Activated naive CD8-positive, alpha-beta T cell treated with anti-CD3 and anti-CD28 coated beads for 36 hours (primary cell): ENCODE measurements at regions not wholly inside any gene's neighbourhood (a gene's known extent, or its start where the extent isn't known, plus 50 kb on each side); places are given as distances from the start of the nearest gene placed in this dataset.

Source experiments
- DNase-seq: peaks from one replicate; pipeline ENCODE4 v3.0.0; 2021
- H3K27ac Mint-ChIP-seq: one replicate; pipeline ENCODE4 v1.8.0; 2022; ENCODE audit warnings: mild to moderate bottlenecking, moderate library complexity, mixed read lengths
- H3K27me3 Mint-ChIP-seq: one replicate; pipeline ENCODE4 v1.8.0; 2022; ENCODE audit warnings: mild to moderate bottlenecking, mixed read lengths
- H3K36me3 Mint-ChIP-seq: one replicate; pipeline ENCODE4 v1.8.0; 2021; ENCODE audit warnings: mild to moderate bottlenecking, mixed read lengths
- H3K4me1 Mint-ChIP-seq: one replicate; pipeline ENCODE4 v1.8.0; 2021; ENCODE audit warnings: mixed read lengths
- H3K4me3 Mint-ChIP-seq: one replicate; pipeline ENCODE4 v1.8.0; 2022; ENCODE audit warnings: mild to moderate bottlenecking, moderate library complexity, mixed read lengths
- H3K9me3 Mint-ChIP-seq: one replicate; pipeline ENCODE4 v1.8.0; 2022; ENCODE audit warnings: mixed read lengths

GRCh38 chr6:15062516-15063252 lies 183.2 kb upstream of the JARID2 start:
- H3K4me1 Mint-ChIP-seq = no peaks in the 10 kb centered on the region

GRCh38 chr6:15063253-15063853 lies 182.5 kb upstream of the JARID2 start:
- Mint-ChIP-seq H3K9me3 (no peaks in the 10 kb centered on the region), H3K27me3 (no peaks in the 10 kb centered on the region), H3K27ac (no peak overlapping the region), H3K36me3 (no peaks in the 10 kb centered on the region), H3K4me3 (no peak overlapping the region), H3K4me1 (no peaks in the 10 kb centered on the region)
- no peak for DNase-seq

More at GRCh38 chr6:15062516-15063252, 183.2 kb upstream of the JARID2 start:
- DNase-seq = no peak
- no peak overlapping the region for H3K4me3 Mint-ChIP-seq
- no peak overlapping the region for H3K27ac Mint-ChIP-seq
- no peaks in the 10 kb centered on the region for H3K36me3 Mint-ChIP-seq
- no peaks in the 10 kb centered on the region for H3K27me3 Mint-ChIP-seq
- H3K9me3 Mint-ChIP-seq = no peaks in the 10 kb centered on the region

- Mint-ChIP-seq H3K4me1 (no peaks in the 10 kb centered on the region), H3K4me3 (no peak overlapping the region), H3K27me3 (no peaks in the 10 kb centered on the region), H3K9me3 (no peaks in the 10 kb centered on the region), H3K27ac (no peak overlapping the region), H3K36me3 (no peaks in the 10 kb centered on the region)
- DNase-seq = no peak
Observed at GRCh38 chr6:15065261-15065989, 180.4 kb upstream of the JARID2 start.

- Mint-ChIP-seq H3K27me3 (no peaks in the 10 kb centered on the region), H3K27ac (no peak overlapping the region), H3K9me3 (no peaks in the 10 kb centered on the region), H3K4me1 (no peaks in the 10 kb centered on the region), H3K4me3 (no peak overlapping the region), H3K36me3 (no peaks in the 10 kb centered on the region)
- no peak for DNase-seq
Observed at GRCh38 chr6:15066089-15066758, 179.6 kb upstream of the JARID2 start.

GRCh38 chr6:15073344-15073789 lies 172.5 kb upstream of the JARID2 start:
- H3K27me3 Mint-ChIP-seq = no peaks in the 10 kb centered on the region
- no peak overlapping the region for H3K27ac Mint-ChIP-seq
- H3K9me3 Mint-ChIP-seq = no peaks in the 10 kb centered on the region
- DNase-seq = no peak
- H3K4me3 Mint-ChIP-seq = no peak overlapping the region
- H3K4me1 Mint-ChIP-seq = peaks cover 7% of the 10 kb centered on the region
- H3K36me3 Mint-ChIP-seq = no peaks in the 10 kb centered on the region

GRCh38 chr6:15073883-15074465 lies 171.9 kb upstream of the JARID2 start:
- Mint-ChIP-seq H3K9me3 (no peaks in the 10 kb centered on the region), H3K27me3 (no peaks in the 10 kb centered on the region), H3K4me1 (peaks cover 7% of the 10 kb centered on the region), H3K27ac (no peak overlapping the region), H3K36me3 (no peaks in the 10 kb centered on the region), H3K4me3 (no peak overlapping the region)
- no peak for DNase-seq

GRCh38 chr6:15074806-15075205 lies 171.1 kb upstream of the JARID2 start:
- Mint-ChIP-seq H3K27me3 (no peaks in the 10 kb centered on the region), H3K4me1 (peaks cover 7% of the 10 kb centered on the region), H3K9me3 (no peaks in the 10 kb centered on the region), H3K27ac (no peak overlapping the region), H3K36me3 (no peaks in the 10 kb centered on the region), H3K4me3 (no peak overlapping the region)
- no peak for DNase-seq

- DNase-seq = no peak
- Mint-ChIP-seq H3K27me3 (no peaks in the 10 kb centered on the region), H3K9me3 (no peaks in the 10 kb centered on the region), H3K4me1 (peaks cover 7% of the 10 kb centered on the region), H3K36me3 (no peaks in the 10 kb centered on the region), H3K4me3 (no peak overlapping the region), H3K27ac (no peak overlapping the region)
Observed at GRCh38 chr6:15076565-15076964, 169.3 kb upstream of the JARID2 start.

GRCh38 chr6:15077006-15077405 lies 168.9 kb upstream of the JARID2 start:
- Mint-ChIP-seq H3K27me3 (no peaks in the 10 kb centered on the region), H3K9me3 (no peaks in the 10 kb centered on the region), H3K4me1 (peaks cover 7% of the 10 kb centered on the region), H3K27ac (no peak overlapping the region), H3K4me3 (no peak overlapping the region), H3K36me3 (no peaks in the 10 kb centered on the region)
- DNase-seq = no peak

- Mint-ChIP-seq H3K27me3 (no peaks in the 10 kb centered on the region), H3K36me3 (no peaks in the 10 kb centered on the region), H3K4me3 (no peak overlapping the region), H3K9me3 (no peaks in the 10 kb centered on the region), H3K4me1 (peaks cover 7% of the 10 kb centered on the region), H3K27ac (no peak overlapping the region)
- no peak for DNase-seq
Observed at GRCh38 chr6:15077961-15078360, 167.9 kb upstream of the JARID2 start.

- Mint-ChIP-seq H3K4me3 (no peak overlapping the region), H3K27ac (no peak overlapping the region), H3K27me3 (no peaks in the 10 kb centered on the region), H3K36me3 (no peaks in the 10 kb centered on the region), H3K4me1 (peaks cover 7% of the 10 kb centered on the region), H3K9me3 (no peaks in the 10 kb centered on the region)
- no peak for DNase-seq
Observed at GRCh38 chr6:15079288-15079817, 166.5 kb upstream of the JARID2 start.

- Mint-ChIP-seq H3K4me3 (no peak overlapping the region), H3K4me1 (peaks cover 7% of the 10 kb centered on the region), H3K27ac (no peak overlapping the region), H3K9me3 (no peaks in the 10 kb centered on the region), H3K27me3 (no peaks in the 10 kb centered on the region), H3K36me3 (no peaks in the 10 kb centered on the region)
- no peak for DNase-seq
Observed at GRCh38 chr6:15080895-15081294, 165.0 kb upstream of the JARID2 start.

GRCh38 chr6:15081447-15081846 lies 164.4 kb upstream of the JARID2 start:
- Mint-ChIP-seq H3K4me3 (no peak overlapping the region), H3K4me1 (peaks cover 7% of the 10 kb centered on the region), H3K36me3 (no peaks in the 10 kb centered on the region), H3K27me3 (no peaks in the 10 kb centered on the region), H3K9me3 (no peaks in the 10 kb centered on the region), H3K27ac (no peak overlapping the region)
- DNase-seq = no peak

GRCh38 chr6:15082708-15083107 lies 163.2 kb upstream of the JARID2 start:
- Mint-ChIP-seq H3K4me3 (no peak overlapping the region), H3K9me3 (no peaks in the 10 kb centered on the region), H3K27ac (no peak overlapping the region), H3K36me3 (no peaks in the 10 kb centered on the region), H3K4me1 (peaks cover 3% of the 10 kb centered on the region), H3K27me3 (no peaks in the 10 kb centered on the region)
- DNase-seq = no peak
